DOHH2 (cell line): ENCODE measurements at regions not wholly inside any gene's neighbourhood (a gene's known extent, or its start where the extent isn't known, plus 50 kb on each side); places are given as distances from the start of the nearest gene placed in this dataset.

Source experiments
- H3F3A ChIP-seq: fragments of 200-600 bp; sonication (generic), shearing (Covaris generic); 2 replicates; pipeline ENCODE4 v1.6.0; 2016; ENCODE audit warnings: antibody characterized with exemption, mild to moderate bottlenecking; ENCODE audit not compliant: control insufficient read depth, insufficient read depth
- H3K27ac ChIP-seq: fragments of 200-600 bp; sonication (generic); 2 replicates; pipeline ENCODE4 v1.5.1; 2014; ENCODE audit warnings: low read depth, mild to moderate bottlenecking, low read length, moderate library complexity
- H3K27me3 ChIP-seq: fragments of 200-600 bp; sonication (generic); 2 replicates; pipeline ENCODE4 v1.6.1; 2014; ENCODE audit warnings: mild to moderate bottlenecking, low read length, mixed read lengths; ENCODE audit not compliant: control insufficient read depth
- H3K36me3 ChIP-seq: fragments of 200-600 bp; sonication (generic); 2 replicates; pipeline ENCODE4 v1.6.1; 2014; ENCODE audit warnings: mild to moderate bottlenecking, low read length, moderate library complexity, mixed read lengths; ENCODE audit not compliant: control insufficient read depth
- H3K4me1 ChIP-seq: fragments of 200-600 bp; sonication (generic); 2 replicates; pipeline ENCODE4 v1.6.1; 2014; ENCODE audit warnings: mild to moderate bottlenecking, low read length, mixed read lengths; ENCODE audit not compliant: control insufficient read depth
- H3K4me2 ChIP-seq: fragments of 200-600 bp; sonication (generic); 2 replicates; pipeline ENCODE4 v1.6.0; 2014; ENCODE audit warnings: mild to moderate bottlenecking, low read length, moderate library complexity
- H3K4me3 ChIP-seq: fragments of 200-600 bp; sonication (generic); 2 replicates; pipeline ENCODE4 v1.5.1; 2014; ENCODE audit warnings: mild to moderate bottlenecking, low read length, mixed read lengths
- H3K79me2 ChIP-seq: fragments of 200-600 bp; sonication (generic); 2 replicates; pipeline ENCODE4 v1.6.1; 2014; ENCODE audit warnings: mild to moderate bottlenecking, low read length, mixed read lengths; ENCODE audit not compliant: control insufficient read depth
- H3K9me2 ChIP-seq: fragments of 200-600 bp; sonication (generic); replicated peaks from 2 replicates; pipeline ENCODE4 v1.6.1; 2014; ENCODE audit warnings: mild to moderate bottlenecking, low read length, mixed read lengths; ENCODE audit not compliant: control insufficient read depth
- H3K9me3 ChIP-seq: fragments of 200-600 bp; sonication (generic); 2 replicates; pipeline ENCODE4 v1.6.1; 2014; ENCODE audit warnings: antibody characterized with exemption, low read length, mixed read lengths; ENCODE audit not compliant: control insufficient read depth, insufficient read depth
- H4K20me1 ChIP-seq: fragments of 200-600 bp; sonication (generic); 2 replicates; pipeline ENCODE4 v1.6.0; 2014; ENCODE audit warnings: low read depth, mild to moderate bottlenecking, antibody characterized with exemption, low read length, moderate library complexity; ENCODE audit not compliant: control insufficient read depth, insufficient read depth
- EZH2phosphoT487 ChIP-seq: fragments of 200-600 bp; sonication (generic); IDR thresholded peaks from 2 replicates; pipeline ENCODE4 v1.6.1; 2017; ENCODE audit warnings: borderline replicate concordance, mild to moderate bottlenecking, antibody characterized with exemption, low read length, moderate library complexity, mixed read lengths
- TF ChIP-seq, protein P1 (sequence below): fragments of 200-600 bp; sonication (generic); IDR thresholded peaks from one replicate; pipeline ENCODE4 v1.5.1; 2014; ENCODE audit warnings: antibody characterized with exemption, mild to moderate bottlenecking, low read depth, low read length; ENCODE audit not compliant: poor library complexity, severe bottlenecking

DNA sequence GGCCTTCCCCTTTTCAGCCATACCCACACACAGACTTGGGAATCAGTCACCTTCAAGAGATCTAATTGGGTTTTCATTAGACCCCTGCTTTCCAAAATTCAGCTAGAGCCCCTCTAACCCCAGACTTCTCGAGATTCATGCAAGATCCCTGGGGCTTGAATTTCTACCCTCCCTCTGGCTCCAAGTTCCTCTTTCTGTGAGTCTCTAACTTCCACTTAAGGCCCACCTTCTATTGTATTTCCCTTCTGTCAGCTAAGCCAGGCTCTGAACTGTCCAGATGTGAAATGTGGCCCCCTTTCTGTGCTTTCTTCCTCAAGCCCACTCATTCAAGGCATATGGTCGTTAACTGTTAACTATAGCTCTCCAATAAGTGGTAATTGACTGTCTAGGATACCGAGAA, 132.2 kb downstream of the ZNF365 start:
- no peaks in the 10 kb centered on the region for H3K27me3 ChIP-seq
- no peaks in the 10 kb centered on the region for H3K36me3 ChIP-seq
- H3K9me2 ChIP-seq: no peaks in the 10 kb centered on the region
- no peak for TF ChIP-seq EZH2phosphoT487
- TF ChIP-seq, protein P1, sequence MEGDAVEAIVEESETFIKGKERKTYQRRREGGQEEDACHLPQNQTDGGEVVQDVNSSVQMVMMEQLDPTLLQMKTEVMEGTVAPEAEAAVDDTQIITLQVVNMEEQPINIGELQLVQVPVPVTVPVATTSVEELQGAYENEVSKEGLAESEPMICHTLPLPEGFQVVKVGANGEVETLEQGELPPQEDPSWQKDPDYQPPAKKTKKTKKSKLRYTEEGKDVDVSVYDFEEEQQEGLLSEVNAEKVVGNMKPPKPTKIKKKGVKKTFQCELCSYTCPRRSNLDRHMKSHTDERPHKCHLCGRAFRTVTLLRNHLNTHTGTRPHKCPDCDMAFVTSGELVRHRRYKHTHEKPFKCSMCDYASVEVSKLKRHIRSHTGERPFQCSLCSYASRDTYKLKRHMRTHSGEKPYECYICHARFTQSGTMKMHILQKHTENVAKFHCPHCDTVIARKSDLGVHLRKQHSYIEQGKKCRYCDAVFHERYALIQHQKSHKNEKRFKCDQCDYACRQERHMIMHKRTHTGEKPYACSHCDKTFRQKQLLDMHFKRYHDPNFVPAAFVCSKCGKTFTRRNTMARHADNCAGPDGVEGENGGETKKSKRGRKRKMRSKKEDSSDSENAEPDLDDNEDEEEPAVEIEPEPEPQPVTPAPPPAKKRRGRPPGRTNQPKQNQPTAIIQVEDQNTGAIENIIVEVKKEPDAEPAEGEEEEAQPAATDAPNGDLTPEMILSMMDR: no peak
- H3K4me1 ChIP-seq: no peaks in the 10 kb centered on the region
- no peak overlapping the region for H3K4me3 ChIP-seq
- no peak overlapping the region for H3K27ac ChIP-seq
- H3F3A ChIP-seq: no peaks in the 10 kb centered on the region
- H3K9me3 ChIP-seq: no peaks in the 10 kb centered on the region
- no peaks in the 10 kb centered on the region for H3K79me2 ChIP-seq
- H3K4me2 ChIP-seq: no peak overlapping the region
- H4K20me1 ChIP-seq: no peaks in the 10 kb centered on the region

DNA sequence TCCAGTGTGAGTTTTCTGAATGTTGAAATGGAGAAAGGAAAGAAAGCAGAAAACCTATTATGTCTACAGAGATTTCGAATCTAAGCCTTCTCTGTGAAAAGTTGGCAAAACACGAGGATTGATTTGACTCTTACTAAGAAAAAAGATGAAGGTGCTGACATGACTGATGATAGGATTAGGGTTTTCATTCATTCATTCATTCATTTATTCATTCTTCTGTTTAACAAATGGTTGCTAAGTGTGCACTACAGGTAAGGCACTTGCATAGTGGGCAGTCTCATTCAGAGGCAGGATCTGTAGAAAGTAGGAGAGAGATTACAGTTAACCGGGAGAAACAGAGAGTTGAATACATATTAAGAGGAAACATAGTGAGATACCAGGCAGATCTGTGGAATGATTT, 137.1 kb downstream of the ZNF365 start:
- Histone ChIP-seq H3K4me2 (no peak overlapping the region), H3K9me2 (no peaks in the 10 kb centered on the region), H3K4me1 (no peaks in the 10 kb centered on the region), H4K20me1 (no peaks in the 10 kb centered on the region), H3K27ac (no peak overlapping the region), H3K4me3 (no peak overlapping the region), H3K9me3 (no peaks in the 10 kb centered on the region), H3K36me3 (no peaks in the 10 kb centered on the region), H3F3A (no peaks in the 10 kb centered on the region), H3K27me3 (no peaks in the 10 kb centered on the region), H3K79me2 (no peaks in the 10 kb centered on the region)
- TF ChIP-seq, protein P1: no peak
- TF ChIP-seq EZH2phosphoT487: no peak

DNA sequence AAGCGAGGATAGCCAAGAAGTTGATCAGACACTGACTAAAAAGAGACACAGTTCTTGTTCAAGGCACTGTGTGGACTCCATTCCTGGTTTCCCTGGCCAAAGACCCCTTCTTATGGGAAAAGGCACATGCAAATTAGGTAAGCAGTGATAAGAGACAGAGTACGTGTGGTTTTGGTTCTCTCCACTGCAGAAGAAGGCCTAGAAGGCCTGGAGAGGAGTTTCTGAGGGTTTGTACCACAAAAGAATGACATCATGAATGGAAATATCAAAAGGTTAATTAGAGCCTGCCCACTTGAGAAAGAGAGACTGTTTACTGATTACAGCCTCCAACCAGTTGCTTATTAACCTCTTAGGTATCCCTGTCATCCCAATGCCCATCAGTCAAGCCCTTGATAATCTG, 137.5 kb downstream of the ZNF365 start:
- Histone ChIP-seq H3K9me2 (no peaks in the 10 kb centered on the region), H3K36me3 (no peaks in the 10 kb centered on the region), H3K27me3 (no peaks in the 10 kb centered on the region), H3K4me2 (no peak overlapping the region), H3K79me2 (no peaks in the 10 kb centered on the region), H4K20me1 (no peaks in the 10 kb centered on the region), H3K9me3 (no peaks in the 10 kb centered on the region), H3K27ac (no peak overlapping the region), H3K4me1 (no peaks in the 10 kb centered on the region), H3K4me3 (no peak overlapping the region), H3F3A (no peaks in the 10 kb centered on the region)
- TF ChIP-seq, protein P1: no peak
- TF ChIP-seq EZH2phosphoT487: no peak
